Chondrocyte (in vitro differentiated cells): ENCODE measurements at regions not wholly inside any gene's neighbourhood (a gene's known extent, or its start where the extent isn't known, plus 50 kb on each side); places are given as distances from the start of the nearest gene placed in this dataset.
"Not testable (repeated sequence)": the region's sequence is repeated elsewhere in the genome, so short reads cannot be mapped to it uniquely, and the experiment has no call there.

Experiments used
- DNase-seq: peaks from one replicate; pipeline ENCODE4 v3.0.0; 2021; ENCODE audit warnings: mixed read lengths, low spot score
- H3K27ac Mint-ChIP-seq: one replicate; pipeline ENCODE4 v1.8.0; 2021; ENCODE audit warnings: mild to moderate bottlenecking, moderate library complexity, mixed read lengths; ENCODE audit not compliant: unreplicated experiment
- H3K27me3 Mint-ChIP-seq: 2 replicates; pipeline ENCODE4 v1.8.0; 2021; ENCODE audit warnings: low read depth, mixed read lengths
- H3K36me3 Mint-ChIP-seq: 2 replicates; pipeline ENCODE4 v1.8.0; 2021; ENCODE audit warnings: low read depth, mixed read lengths
- H3K4me1 Mint-ChIP-seq: 2 replicates; pipeline ENCODE4 v1.8.0; 2021; ENCODE audit warnings: low read depth, mild to moderate bottlenecking, mixed read lengths
- H3K4me3 Mint-ChIP-seq: one replicate; pipeline ENCODE4 v1.8.0; 2021; ENCODE audit warnings: mild to moderate bottlenecking, moderate library complexity, mixed read lengths; ENCODE audit not compliant: unreplicated experiment
- H3K9me3 Mint-ChIP-seq: 2 replicates; pipeline ENCODE4 v1.8.0; 2021; ENCODE audit warnings: low read depth, mixed read lengths
- TF ChIP-seq, protein P1 (sequence below): fragments of 200-600 bp; sonication (generic); IDR thresholded peaks from 2 replicates; pipeline ENCODE4 v1.5.0; 2021; ENCODE audit warnings: antibody characterized with exemption, mild to moderate bottlenecking, moderate library complexity

- TF ChIP-seq, protein P1, sequence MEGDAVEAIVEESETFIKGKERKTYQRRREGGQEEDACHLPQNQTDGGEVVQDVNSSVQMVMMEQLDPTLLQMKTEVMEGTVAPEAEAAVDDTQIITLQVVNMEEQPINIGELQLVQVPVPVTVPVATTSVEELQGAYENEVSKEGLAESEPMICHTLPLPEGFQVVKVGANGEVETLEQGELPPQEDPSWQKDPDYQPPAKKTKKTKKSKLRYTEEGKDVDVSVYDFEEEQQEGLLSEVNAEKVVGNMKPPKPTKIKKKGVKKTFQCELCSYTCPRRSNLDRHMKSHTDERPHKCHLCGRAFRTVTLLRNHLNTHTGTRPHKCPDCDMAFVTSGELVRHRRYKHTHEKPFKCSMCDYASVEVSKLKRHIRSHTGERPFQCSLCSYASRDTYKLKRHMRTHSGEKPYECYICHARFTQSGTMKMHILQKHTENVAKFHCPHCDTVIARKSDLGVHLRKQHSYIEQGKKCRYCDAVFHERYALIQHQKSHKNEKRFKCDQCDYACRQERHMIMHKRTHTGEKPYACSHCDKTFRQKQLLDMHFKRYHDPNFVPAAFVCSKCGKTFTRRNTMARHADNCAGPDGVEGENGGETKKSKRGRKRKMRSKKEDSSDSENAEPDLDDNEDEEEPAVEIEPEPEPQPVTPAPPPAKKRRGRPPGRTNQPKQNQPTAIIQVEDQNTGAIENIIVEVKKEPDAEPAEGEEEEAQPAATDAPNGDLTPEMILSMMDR: no peak
- Mint-ChIP-seq H3K27ac (no peak overlapping the region), H3K36me3 (peaks cover 12% of the 10 kb centered on the region), H3K27me3 (no peaks in the 10 kb centered on the region), H3K4me3 (no peak overlapping the region), H3K9me3 (peaks cover 26% of the 10 kb centered on the region), H3K4me1 (no peaks in the 10 kb centered on the region)
- peak; percentile 89 for DNase-seq
Measured at GRCh38 chrX:74065831-74066390, 213.4 kb upstream of the XIST start.

DNA sequence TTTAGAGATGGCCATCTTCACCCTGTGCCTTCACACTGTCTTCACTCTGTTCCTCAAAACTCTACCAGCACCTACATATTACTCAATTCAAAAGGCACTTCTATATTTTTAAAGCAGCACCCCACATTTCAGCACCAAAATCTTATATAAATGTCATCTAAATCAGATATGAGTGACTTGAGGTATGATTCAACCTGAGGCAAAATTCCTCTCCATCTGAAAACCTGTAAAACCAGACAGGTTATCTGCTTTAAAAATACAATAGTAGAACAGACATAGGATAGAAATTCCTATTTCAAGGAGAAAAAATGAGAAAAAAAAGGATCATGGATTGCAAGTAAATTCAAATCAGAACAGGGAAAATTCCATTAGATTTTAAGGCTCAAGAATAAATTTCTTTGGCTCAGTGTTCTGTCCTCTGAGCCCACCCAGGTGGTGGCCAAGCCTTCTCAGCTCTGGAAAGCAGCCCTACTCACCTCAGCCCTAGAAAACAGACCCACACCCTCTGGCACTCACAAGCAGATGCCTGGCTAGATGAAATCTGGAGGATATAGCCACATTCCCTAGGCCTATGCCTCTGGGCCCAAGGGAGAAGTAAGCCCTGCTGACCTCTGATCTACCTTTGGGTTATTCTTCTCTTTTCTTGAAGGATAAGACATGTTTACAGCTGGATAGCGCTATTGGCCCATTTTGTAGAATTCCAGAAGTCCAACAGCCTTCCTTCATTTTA is 211.1 kb upstream of the XIST start:
- H3K27ac Mint-ChIP-seq: no peak overlapping the region
- no peak overlapping the region for H3K4me3 Mint-ChIP-seq
- no peak for DNase-seq

GRCh38 chrX:74061879-74062278 is 209.4 kb upstream of the XIST start:
- Mint-ChIP-seq H3K27ac (no peak overlapping the region), H3K27me3 (no peaks in the 10 kb centered on the region), H3K9me3 (no peaks in the 10 kb centered on the region), H3K4me3 (no peak overlapping the region), H3K4me1 (no peaks in the 10 kb centered on the region), H3K36me3 (no peaks in the 10 kb centered on the region)
- TF ChIP-seq, protein P1: no peak
- DNase-seq: no peak

More for the DNA sequence above, 211.1 kb upstream of the XIST start:
- H3K36me3 Mint-ChIP-seq: peaks cover 2% of the 10 kb centered on the region
- TF ChIP-seq, protein P1: no peak
- peaks cover 10% of the 10 kb centered on the region for H3K9me3 Mint-ChIP-seq
- H3K4me1 Mint-ChIP-seq: no peaks in the 10 kb centered on the region
- H3K27me3 Mint-ChIP-seq: no peaks in the 10 kb centered on the region

DNA sequence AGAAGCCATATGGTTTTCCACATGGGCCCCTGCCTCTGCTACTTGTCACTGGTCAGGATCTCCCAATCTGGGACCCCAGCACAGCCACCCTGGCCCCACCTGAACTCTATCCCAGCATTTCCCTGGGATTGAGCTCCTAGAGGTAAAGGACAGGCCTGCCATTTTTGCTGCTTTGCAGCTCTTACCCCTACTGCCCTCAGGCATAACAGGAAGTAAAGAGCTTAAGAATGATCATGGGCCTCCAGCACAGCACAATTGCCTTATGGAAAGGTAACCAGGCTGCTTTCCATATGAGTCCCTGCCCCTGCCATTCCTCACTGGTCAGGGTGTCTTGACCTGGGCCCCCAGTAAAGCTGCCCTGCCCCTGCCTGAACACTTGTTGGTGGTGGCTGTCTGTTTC is 196.6 kb upstream of the XIST start:
- no peaks in the 10 kb centered on the region for H3K4me1 Mint-ChIP-seq
- H3K4me3 Mint-ChIP-seq: no peak overlapping the region
- no peaks in the 10 kb centered on the region for H3K27me3 Mint-ChIP-seq
- peaks cover 8% of the 10 kb centered on the region for H3K36me3 Mint-ChIP-seq
- H3K9me3 Mint-ChIP-seq: peaks cover 9% of the 10 kb centered on the region
- H3K27ac Mint-ChIP-seq: no peak overlapping the region
- DNase-seq: no peak
- TF ChIP-seq, protein P1: no peak

DNA sequence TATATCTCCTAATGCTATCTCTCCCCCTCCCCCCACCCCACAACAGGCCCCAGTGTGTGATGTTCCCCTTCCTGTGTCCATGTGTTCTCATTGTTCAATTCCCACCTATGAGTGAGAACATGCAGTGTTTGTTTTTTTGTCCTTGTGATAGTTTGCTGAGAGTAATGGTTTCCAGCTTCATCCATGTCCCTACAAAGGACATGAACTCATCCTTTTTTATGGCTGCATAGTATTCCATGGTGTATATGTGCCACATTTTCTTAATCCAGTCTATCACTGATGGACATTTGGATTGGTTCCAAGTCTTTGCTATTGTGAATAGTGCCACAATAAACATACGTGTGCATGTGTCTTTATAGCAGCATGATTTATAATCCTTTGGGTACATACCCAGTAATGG is 181.6 kb upstream of the XIST start:
- H3K27me3 Mint-ChIP-seq, H3K27ac Mint-ChIP-seq, H3K4me3 Mint-ChIP-seq, H3K4me1 Mint-ChIP-seq, DNase-seq, H3K36me3 Mint-ChIP-seq: not testable (repeated sequence)
- peaks cover 48% of the 10 kb centered on the region for H3K9me3 Mint-ChIP-seq

- not testable (repeated sequence) for H3K27ac Mint-ChIP-seq, DNase-seq, H3K27me3 Mint-ChIP-seq, H3K36me3 Mint-ChIP-seq, H3K4me1 Mint-ChIP-seq, H3K4me3 Mint-ChIP-seq
- peaks cover 26% of the 10 kb centered on the region for H3K9me3 Mint-ChIP-seq
Measured at GRCh38 chrX:74031527-74031926, 179.0 kb upstream of the XIST start.

- not testable (repeated sequence) for H3K36me3 Mint-ChIP-seq, DNase-seq, H3K27ac Mint-ChIP-seq, H3K4me1 Mint-ChIP-seq, H3K4me3 Mint-ChIP-seq, H3K27me3 Mint-ChIP-seq
- H3K9me3 Mint-ChIP-seq: peaks cover 21% of the 10 kb centered on the region
Measured at GRCh38 chrX:74030766-74031165, 178.3 kb upstream of the XIST start.

GRCh38 chrX:74025145-74025544 is 172.6 kb upstream of the XIST start:
- H3K9me3 Mint-ChIP-seq: peaks cover 21% of the 10 kb centered on the region

More at GRCh38 chrX:74025145-74025544, 172.6 kb upstream of the XIST start:
- H3K36me3 Mint-ChIP-seq, H3K27me3 Mint-ChIP-seq, H3K27ac Mint-ChIP-seq, DNase-seq, H3K4me1 Mint-ChIP-seq, H3K4me3 Mint-ChIP-seq: not testable (repeated sequence)
